ENCODE measurements at regions not wholly inside any gene's neighbourhood (a gene's known extent, or its start where the extent isn't known, plus 50 kb on each side); places are given as distances from the start of the nearest gene placed in this dataset.

DNA sequence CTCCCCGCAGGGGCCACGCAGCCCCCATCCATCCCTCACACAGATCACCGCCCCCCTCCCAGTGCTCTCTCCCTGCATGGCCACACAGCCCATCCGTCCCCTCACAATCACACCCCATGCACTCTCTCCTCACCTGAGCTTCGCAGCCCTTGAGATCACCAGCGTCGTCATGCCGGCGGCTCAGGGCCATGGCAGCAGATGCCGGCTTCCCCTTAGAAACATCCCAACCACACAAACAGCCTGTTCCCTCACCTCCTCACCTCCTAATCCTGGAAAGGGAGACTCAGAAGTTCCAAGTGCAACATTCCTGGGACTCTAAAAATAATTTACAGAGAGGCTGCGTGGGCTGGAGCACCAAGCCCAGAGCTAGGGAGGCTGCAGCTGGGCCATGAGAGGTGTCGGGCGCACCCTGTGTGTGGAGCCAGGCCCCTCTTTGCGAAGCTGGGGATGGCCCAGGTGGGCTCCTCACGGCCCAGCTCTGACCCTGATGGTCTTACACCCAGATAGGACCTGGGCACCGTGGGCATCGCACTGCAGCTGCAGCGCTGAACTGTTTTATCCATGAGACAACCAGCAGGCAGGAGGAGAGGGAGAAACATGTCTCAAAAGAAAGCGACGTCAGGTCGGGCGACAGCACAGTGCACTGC, 125.3 kb downstream of the DLL1 start:
- no peaks in the 10 kb centered on the region for H3K36me3 Mint-ChIP-seq
- Histone ChIP-seq H3K9me3 (replicated peaks in 1 of 2; ENCODE audit: control insufficient read depth in 1 of 2, insufficient read depth in 1 of 2, low read length in 2 of 2) (peaks cover 36 to 42% of the 10 kb centered on the region in 2 donors), H3K4me1 (ENCODE audit: control insufficient read depth in 1 of 2, insufficient read depth in 2 of 2, low read length in 2 of 2) (peaks cover 5 to 13% of the 10 kb centered on the region in 2 donors), H3K4me3 (replicated peaks in 1 of 3; ENCODE audit: low read depth in 2 of 3, low read length in 3 of 3) (no peak overlapping the region), H3K4me2 (replicated peaks; ENCODE audit: extremely low read depth, low read length, poor library complexity, severe bottlenecking) (no peak overlapping the region), H4K20me1 (ENCODE audit: insufficient read depth, low read length) (no peaks in the 10 kb centered on the region), H3K9ac (ENCODE audit: insufficient read depth, low read length, poor library complexity, severe bottlenecking) (no peak overlapping the region), H3K27ac (ENCODE audit: low read depth in 1 of 2, low read length in 2 of 2) (no peak overlapping the region), H3K36me3 (replicated peaks in 1 of 2; ENCODE audit: control insufficient read depth in 1 of 2, insufficient read depth in 2 of 2, low read length in 2 of 2) (no peaks in the 10 kb centered on the region), H3K27me3 (ENCODE audit: control insufficient read depth in 2 of 2, insufficient read depth in 2 of 2, low read length in 2 of 2) (no peaks in the 10 kb centered on the region), H2AFZ (ENCODE audit: insufficient read depth, low read depth, low read length, poor library complexity, severe bottlenecking) (no peak overlapping the region), H3K79me2 (ENCODE audit: insufficient read depth, low read length) (no peaks in the 10 kb centered on the region)
- DNase-seq, result no peak
- peaks cover 17 to 56% (median 40%) of the 10 kb centered on the region in 7 donors for H3K9me3 Mint-ChIP-seq
- peaks cover 15% of the 10 kb centered on the region for H3K4me1 Mint-ChIP-seq
- intact Hi-C loops (cut with micrococcal nuclease), result no loop called here
- TF ChIP-seq, protein P1, sequence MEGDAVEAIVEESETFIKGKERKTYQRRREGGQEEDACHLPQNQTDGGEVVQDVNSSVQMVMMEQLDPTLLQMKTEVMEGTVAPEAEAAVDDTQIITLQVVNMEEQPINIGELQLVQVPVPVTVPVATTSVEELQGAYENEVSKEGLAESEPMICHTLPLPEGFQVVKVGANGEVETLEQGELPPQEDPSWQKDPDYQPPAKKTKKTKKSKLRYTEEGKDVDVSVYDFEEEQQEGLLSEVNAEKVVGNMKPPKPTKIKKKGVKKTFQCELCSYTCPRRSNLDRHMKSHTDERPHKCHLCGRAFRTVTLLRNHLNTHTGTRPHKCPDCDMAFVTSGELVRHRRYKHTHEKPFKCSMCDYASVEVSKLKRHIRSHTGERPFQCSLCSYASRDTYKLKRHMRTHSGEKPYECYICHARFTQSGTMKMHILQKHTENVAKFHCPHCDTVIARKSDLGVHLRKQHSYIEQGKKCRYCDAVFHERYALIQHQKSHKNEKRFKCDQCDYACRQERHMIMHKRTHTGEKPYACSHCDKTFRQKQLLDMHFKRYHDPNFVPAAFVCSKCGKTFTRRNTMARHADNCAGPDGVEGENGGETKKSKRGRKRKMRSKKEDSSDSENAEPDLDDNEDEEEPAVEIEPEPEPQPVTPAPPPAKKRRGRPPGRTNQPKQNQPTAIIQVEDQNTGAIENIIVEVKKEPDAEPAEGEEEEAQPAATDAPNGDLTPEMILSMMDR (IDR thresholded peaks at IDR 0.05), result no peak
- peaks cover 2 to 6% (median 5%) of the 10 kb centered on the region in 3 donors for H3K27me3 Mint-ChIP-seq (ENCODE audit: low read depth in 3 of 3)
- whole genome bisulfite sequencing (ENCODE audit: insufficient coverage), result 90% methylated on average over 20 of the region's 22 CpGs
- H3K4me3 Mint-ChIP-seq, result no peak overlapping the region
- no peak overlapping the region for H3K27ac Mint-ChIP-seq

DNA sequence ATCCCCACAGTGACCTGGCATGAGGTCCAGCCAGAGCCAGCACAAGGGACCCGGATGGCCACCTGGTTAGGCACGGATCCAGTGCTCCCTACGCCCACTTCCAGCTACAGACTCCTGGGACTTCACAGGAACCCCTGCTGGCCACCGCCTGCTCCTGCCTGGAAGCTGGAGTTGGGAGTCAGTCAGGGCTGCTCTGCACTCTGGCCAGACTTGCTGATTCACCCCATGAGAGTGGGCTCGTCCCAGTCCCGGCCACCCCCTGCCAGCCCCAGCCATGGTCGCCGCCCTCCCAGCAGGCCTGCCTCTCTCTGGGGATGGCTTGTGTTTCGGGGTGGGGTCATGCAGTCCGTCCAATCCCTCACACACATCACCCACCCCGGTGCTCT, 125.8 kb downstream of the DLL1 start:
- Histone ChIP-seq H3K4me3 (replicated peaks in 1 of 3; ENCODE audit: low read depth in 2 of 3, low read length in 3 of 3) (no peak overlapping the region), H3K4me2 (replicated peaks; ENCODE audit: extremely low read depth, low read length, poor library complexity, severe bottlenecking) (no peak overlapping the region), H3K36me3 (replicated peaks in 1 of 2; ENCODE audit: control insufficient read depth in 1 of 2, insufficient read depth in 2 of 2, low read length in 2 of 2) (no peaks in the 10 kb centered on the region), H3K27ac (ENCODE audit: low read depth in 1 of 2, low read length in 2 of 2) (no peak overlapping the region), H3K27me3 (ENCODE audit: control insufficient read depth in 2 of 2, insufficient read depth in 2 of 2, low read length in 2 of 2) (no peaks in the 10 kb centered on the region), H3K79me2 (ENCODE audit: insufficient read depth, low read length) (no peaks in the 10 kb centered on the region), H3K9ac (ENCODE audit: insufficient read depth, low read length, poor library complexity, severe bottlenecking) (no peak overlapping the region), H3K4me1 (ENCODE audit: control insufficient read depth in 1 of 2, insufficient read depth in 2 of 2, low read length in 2 of 2) (peaks cover 5 to 13% of the 10 kb centered on the region in 2 donors), H2AFZ (ENCODE audit: insufficient read depth, low read depth, low read length, poor library complexity, severe bottlenecking) (no peak overlapping the region), H3K9me3 (replicated peaks in 1 of 2; ENCODE audit: control insufficient read depth in 1 of 2, insufficient read depth in 1 of 2, low read length in 2 of 2) (peaks cover 30 to 38% of the 10 kb centered on the region in 2 donors), H4K20me1 (ENCODE audit: insufficient read depth, low read length) (no peaks in the 10 kb centered on the region)
- 84% methylated on average over 11 of the region's 11 CpGs for WGBS (ENCODE audit: insufficient coverage)
- TF ChIP-seq, protein P1 (IDR thresholded peaks at IDR 0.05), result no peak
- Mint-ChIP-seq H3K4me3 (no peak overlapping the region), H3K27me3 (ENCODE audit: low read depth in 3 of 3) (peaks cover 2 to 6% (median 5%) of the 10 kb centered on the region in 3 donors), H3K4me1 (peaks cover 15% of the 10 kb centered on the region), H3K9me3 (peaks cover 14 to 56% (median 35%) of the 10 kb centered on the region in 7 donors), H3K36me3 (no peaks in the 10 kb centered on the region), H3K27ac (no peak overlapping the region)
- intact Hi-C loops (cut with micrococcal nuclease), result no loop called here
- DNase-seq, result no peak

Data from CD14-positive monocyte (primary cell).